ENCODE measurements at regions not wholly inside any gene's neighbourhood (a gene's known extent, or its start where the extent isn't known, plus 50 kb on each side); places are given as distances from the start of the nearest gene placed in this dataset.

GRCh38 chr3:27960133-27960532 is 238.0 kb upstream of the EOMES start:
- TF ChIP-seq EZH2phosphoT487 (IDR thresholded peaks at IDR 0.05; ENCODE audit: borderline replicate concordance, low read depth, low read length) (no peak), CTCF (conservative IDR thresholded peaks at IDR 0.05; ENCODE audit: low read length) (no peak)
